GM23338 (cell line): ENCODE measurements at regions not wholly inside any gene's neighbourhood (a gene's known extent, or its start where the extent isn't known, plus 50 kb on each side); places are given as distances from the start of the nearest gene placed in this dataset.

ENCODE experiments used
- ATAC-seq: fragments of 200-7000 bp; cut with Tn5 transposase; 3 replicates; pipeline ENCODE4 v1.9.1; 2020
- DNase-seq: peaks from one replicate; pipeline ENCODE4 v3.0.0-alpha.2; 2015; ENCODE audit warnings: low spot score
- H2AFZ ChIP-seq: fragments of 200-600 bp; sonication (generic); 2 replicates; pipeline ENCODE4 v1.8.0; 2016; ENCODE audit warnings: antibody characterized with exemption, mild to moderate bottlenecking, moderate library complexity
- H3F3A ChIP-seq: fragments of 200-600 bp; sonication (generic); replicated peaks from 2 replicates; pipeline ENCODE4 v1.8.0; 2017; ENCODE audit warnings: antibody characterized with exemption, mixed run types, low read depth
- H3K27ac ChIP-seq: fragments of 200-600 bp; sonication (generic); 2 replicates; pipeline ENCODE4 v1.6.1; 2016; ENCODE audit warnings: low read depth
- H3K27me3 ChIP-seq: fragments of 200-600 bp; sonication (generic); 2 replicates; pipeline ENCODE4 v1.8.0; 2016; ENCODE audit warnings: mild to moderate bottlenecking, mixed run types, moderate library complexity; ENCODE audit not compliant: insufficient read depth
- H3K36me3 ChIP-seq: fragments of 200-600 bp; sonication (generic); 2 replicates; pipeline ENCODE4 v1.8.0; 2016; ENCODE audit warnings: mild to moderate bottlenecking; ENCODE audit not compliant: insufficient read depth
- H3K4me1 ChIP-seq: fragments of 200-600 bp; sonication (generic); 2 replicates; pipeline ENCODE4 v1.8.0; 2016; ENCODE audit warnings: mild to moderate bottlenecking, moderate library complexity; ENCODE audit not compliant: insufficient read depth
- H3K4me2 ChIP-seq: fragments of 200-600 bp; sonication (generic); 2 replicates; pipeline ENCODE4 v1.7.1; 2017; ENCODE audit warnings: mixed run types
- H3K4me3 ChIP-seq: fragments of 200-600 bp; sonication (generic); 2 replicates; pipeline ENCODE4 v1.6.1; 2016; ENCODE audit warnings: mixed run types
- H3K79me2 ChIP-seq: fragments of 200-600 bp; sonication (generic); replicated peaks from 2 replicates; pipeline ENCODE4 v1.8.0; 2017; ENCODE audit warnings: mild to moderate bottlenecking; ENCODE audit not compliant: insufficient read depth
- H3K9me2 ChIP-seq: fragments of 200-600 bp; sonication (generic); 2 replicates; pipeline ENCODE4 v1.8.0; 2017; ENCODE audit not compliant: insufficient read depth
- H4K20me1 ChIP-seq: fragments of 200-600 bp; sonication (generic); replicated peaks from 2 replicates; pipeline ENCODE4 v1.8.0; 2017; ENCODE audit warnings: mild to moderate bottlenecking; ENCODE audit not compliant: insufficient read depth
- H3K27ac Mint-ChIP-seq: 2 replicates; pipeline ENCODE4 v1.8.0; 2020; ENCODE audit warnings: inconsistent platforms, mild to moderate bottlenecking, moderate library complexity, mixed read lengths
- H3K27me3 Mint-ChIP-seq: 3 replicates; pipeline ENCODE4 v1.8.0; 2022; ENCODE audit warnings: low read depth, mild to moderate bottlenecking, moderate library complexity, mixed read lengths, inconsistent platforms; ENCODE audit not compliant: insufficient read depth, poor library complexity
- H3K36me3 Mint-ChIP-seq: 3 replicates; pipeline ENCODE4 v1.8.0; 2021; ENCODE audit warnings: low read depth, mild to moderate bottlenecking, inconsistent platforms, moderate library complexity, mixed read lengths
- H3K4me1 Mint-ChIP-seq: 3 replicates; pipeline ENCODE4 v1.8.0; 2020; ENCODE audit warnings: mild to moderate bottlenecking, inconsistent platforms, mixed read lengths
- H3K4me3 Mint-ChIP-seq: 3 replicates; pipeline ENCODE4 v1.8.0; 2021; ENCODE audit warnings: moderate library complexity, mild to moderate bottlenecking, inconsistent platforms, mixed read lengths
- H3K9me3 Mint-ChIP-seq: 3 replicates; pipeline ENCODE4 v1.8.0; 2020; ENCODE audit warnings: moderate library complexity, mild to moderate bottlenecking, inconsistent platforms, mixed read lengths
- CREB1 ChIP-seq: fragments of 250-450 bp; sonication (Bioruptor Pico); IDR thresholded peaks from 2 replicates; pipeline ENCODE4 v1.5.0; 2020; ENCODE audit warnings: low read depth, mild to moderate bottlenecking, moderate library complexity
- EZH2 ChIP-seq: fragments of 200-600 bp; sonication (generic); IDR thresholded peaks from one replicate; pipeline ENCODE4 v1.8.0; 2017; ENCODE audit warnings: antibody characterized with exemption, mild to moderate bottlenecking, low read depth; ENCODE audit not compliant: unreplicated experiment
- EZH2phosphoT487 ChIP-seq: fragments of 200-600 bp; sonication (generic); IDR thresholded peaks from one replicate; pipeline ENCODE4 v1.8.1; 2018; ENCODE audit warnings: antibody characterized with exemption; ENCODE audit not compliant: unreplicated experiment
- JUNB ChIP-seq: IDR thresholded peaks from one replicate; pipeline ENCODE4 v1.6.1; 2016; ENCODE audit warnings: antibody characterized with exemption; ENCODE audit not compliant: unreplicated experiment
- NANOG ChIP-seq: IDR thresholded peaks from 2 replicates; pipeline ENCODE4 v1.6.1; 2016; ENCODE audit warnings: antibody characterized with exemption, borderline replicate concordance
- POLR2AphosphoS5 ChIP-seq: IDR thresholded peaks from 2 replicates; pipeline ENCODE4 v1.6.1; 2016; ENCODE audit warnings: antibody characterized with exemption, low read depth
- STAT1 ChIP-seq: IDR thresholded peaks from one replicate; pipeline ENCODE4 v1.6.1; 2016; ENCODE audit warnings: antibody characterized with exemption; ENCODE audit not compliant: unreplicated experiment
- ZNF114 ChIP-seq: fragments of 250-450 bp; sonication (Bioruptor Pico); IDR thresholded peaks from 2 replicates; pipeline ENCODE4 v1.5.0; 2020; ENCODE audit warnings: mild to moderate bottlenecking, moderate library complexity
- ZNF331 ChIP-seq: fragments of 250-450 bp; sonication (Bioruptor Pico); IDR thresholded peaks from 2 replicates; pipeline ENCODE4 v1.5.0; 2020; ENCODE audit warnings: low read depth, mild to moderate bottlenecking, moderate library complexity
- TF ChIP-seq, protein P1 (sequence below): IDR thresholded peaks from one replicate; pipeline ENCODE4 v1.6.1; 2018; ENCODE audit warnings: antibody characterized with exemption; ENCODE audit not compliant: unreplicated experiment
- TF ChIP-seq, protein P2 (sequence below): IDR thresholded peaks from 2 replicates; pipeline ENCODE4 v1.6.1; 2016; ENCODE audit warnings: antibody characterized with exemption
- TF ChIP-seq, protein P3 (sequence below), 2 experiments: fragments of 200-600 bp in 1 of 2; sonication (generic) in 1 of 2; conservative IDR thresholded peaks; 2 replicates each; pipeline versions ENCODE4 v1.5.1 to v1.6.1; 2016 to 2017; ENCODE audit warnings: antibody characterized with exemption in 2 of 2, low read depth in 2 of 2, mild to moderate bottlenecking in 2 of 2, moderate library complexity in 1 of 2

DNA sequence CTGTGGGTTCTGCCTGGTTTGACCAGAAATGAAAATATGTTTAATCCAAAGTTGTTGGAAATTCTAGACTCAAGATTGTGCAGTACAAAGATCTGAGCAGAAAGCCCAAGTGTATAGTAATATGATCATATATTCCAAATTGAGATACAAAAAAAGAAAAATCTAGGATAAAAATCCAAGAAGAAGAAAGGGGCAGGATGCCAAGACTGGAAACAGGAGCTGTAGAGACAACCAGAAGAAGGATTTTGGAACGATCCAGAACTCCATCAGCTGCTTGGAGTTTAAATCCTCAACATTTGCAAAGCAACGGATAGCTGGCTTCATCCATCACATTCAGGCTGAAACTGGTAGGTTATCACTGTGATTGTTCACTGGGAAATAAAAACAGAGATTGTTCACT is 333.6 kb upstream of the UBE2E3 start:
- no peak overlapping the region for H3K27ac ChIP-seq
- no peak overlapping the region for H3K27ac Mint-ChIP-seq
- H3K36me3 Mint-ChIP-seq: no peaks in the 10 kb centered on the region

More for the DNA sequence above, 333.6 kb upstream of the UBE2E3 start:
- H3K4me1 ChIP-seq: peaks cover 6% of the 10 kb centered on the region
- Mint-ChIP-seq H3K9me3 (no peaks in the 10 kb centered on the region), H3K4me3 (no peak overlapping the region), H3K4me1 (peaks cover 8% of the 10 kb centered on the region; the same call in 2 of the 3 replicates), H3K27me3 (no peaks in the 10 kb centered on the region)
- no peaks in the 10 kb centered on the region for H4K20me1 ChIP-seq
- ATAC-seq (no peak), DNase-seq (no peak)
- H3K4me3 ChIP-seq: no peak overlapping the region
- no peaks in the 10 kb centered on the region for H3F3A ChIP-seq
- TF ChIP-seq, protein P1, sequence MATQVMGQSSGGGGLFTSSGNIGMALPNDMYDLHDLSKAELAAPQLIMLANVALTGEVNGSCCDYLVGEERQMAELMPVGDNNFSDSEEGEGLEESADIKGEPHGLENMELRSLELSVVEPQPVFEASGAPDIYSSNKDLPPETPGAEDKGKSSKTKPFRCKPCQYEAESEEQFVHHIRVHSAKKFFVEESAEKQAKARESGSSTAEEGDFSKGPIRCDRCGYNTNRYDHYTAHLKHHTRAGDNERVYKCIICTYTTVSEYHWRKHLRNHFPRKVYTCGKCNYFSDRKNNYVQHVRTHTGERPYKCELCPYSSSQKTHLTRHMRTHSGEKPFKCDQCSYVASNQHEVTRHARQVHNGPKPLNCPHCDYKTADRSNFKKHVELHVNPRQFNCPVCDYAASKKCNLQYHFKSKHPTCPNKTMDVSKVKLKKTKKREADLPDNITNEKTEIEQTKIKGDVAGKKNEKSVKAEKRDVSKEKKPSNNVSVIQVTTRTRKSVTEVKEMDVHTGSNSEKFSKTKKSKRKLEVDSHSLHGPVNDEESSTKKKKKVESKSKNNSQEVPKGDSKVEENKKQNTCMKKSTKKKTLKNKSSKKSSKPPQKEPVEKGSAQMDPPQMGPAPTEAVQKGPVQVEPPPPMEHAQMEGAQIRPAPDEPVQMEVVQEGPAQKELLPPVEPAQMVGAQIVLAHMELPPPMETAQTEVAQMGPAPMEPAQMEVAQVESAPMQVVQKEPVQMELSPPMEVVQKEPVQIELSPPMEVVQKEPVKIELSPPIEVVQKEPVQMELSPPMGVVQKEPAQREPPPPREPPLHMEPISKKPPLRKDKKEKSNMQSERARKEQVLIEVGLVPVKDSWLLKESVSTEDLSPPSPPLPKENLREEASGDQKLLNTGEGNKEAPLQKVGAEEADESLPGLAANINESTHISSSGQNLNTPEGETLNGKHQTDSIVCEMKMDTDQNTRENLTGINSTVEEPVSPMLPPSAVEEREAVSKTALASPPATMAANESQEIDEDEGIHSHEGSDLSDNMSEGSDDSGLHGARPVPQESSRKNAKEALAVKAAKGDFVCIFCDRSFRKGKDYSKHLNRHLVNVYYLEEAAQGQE: no peak
- TF ChIP-seq STAT1 (no peak), NANOG (no peak), ZNF114 (CRISPR knock-in tag) (no peak), ZNF331 (CRISPR knock-in tag) (no peak), CREB1 (no peak), EZH2 (no peak), POLR2AphosphoS5 (no peak), JUNB (no peak), EZH2phosphoT487 (no peak)
- TF ChIP-seq, protein P2, sequence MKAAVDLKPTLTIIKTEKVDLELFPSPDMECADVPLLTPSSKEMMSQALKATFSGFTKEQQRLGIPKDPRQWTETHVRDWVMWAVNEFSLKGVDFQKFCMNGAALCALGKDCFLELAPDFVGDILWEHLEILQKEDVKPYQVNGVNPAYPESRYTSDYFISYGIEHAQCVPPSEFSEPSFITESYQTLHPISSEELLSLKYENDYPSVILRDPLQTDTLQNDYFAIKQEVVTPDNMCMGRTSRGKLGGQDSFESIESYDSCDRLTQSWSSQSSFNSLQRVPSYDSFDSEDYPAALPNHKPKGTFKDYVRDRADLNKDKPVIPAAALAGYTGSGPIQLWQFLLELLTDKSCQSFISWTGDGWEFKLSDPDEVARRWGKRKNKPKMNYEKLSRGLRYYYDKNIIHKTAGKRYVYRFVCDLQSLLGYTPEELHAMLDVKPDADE: no peak
- TF ChIP-seq, protein P3, sequence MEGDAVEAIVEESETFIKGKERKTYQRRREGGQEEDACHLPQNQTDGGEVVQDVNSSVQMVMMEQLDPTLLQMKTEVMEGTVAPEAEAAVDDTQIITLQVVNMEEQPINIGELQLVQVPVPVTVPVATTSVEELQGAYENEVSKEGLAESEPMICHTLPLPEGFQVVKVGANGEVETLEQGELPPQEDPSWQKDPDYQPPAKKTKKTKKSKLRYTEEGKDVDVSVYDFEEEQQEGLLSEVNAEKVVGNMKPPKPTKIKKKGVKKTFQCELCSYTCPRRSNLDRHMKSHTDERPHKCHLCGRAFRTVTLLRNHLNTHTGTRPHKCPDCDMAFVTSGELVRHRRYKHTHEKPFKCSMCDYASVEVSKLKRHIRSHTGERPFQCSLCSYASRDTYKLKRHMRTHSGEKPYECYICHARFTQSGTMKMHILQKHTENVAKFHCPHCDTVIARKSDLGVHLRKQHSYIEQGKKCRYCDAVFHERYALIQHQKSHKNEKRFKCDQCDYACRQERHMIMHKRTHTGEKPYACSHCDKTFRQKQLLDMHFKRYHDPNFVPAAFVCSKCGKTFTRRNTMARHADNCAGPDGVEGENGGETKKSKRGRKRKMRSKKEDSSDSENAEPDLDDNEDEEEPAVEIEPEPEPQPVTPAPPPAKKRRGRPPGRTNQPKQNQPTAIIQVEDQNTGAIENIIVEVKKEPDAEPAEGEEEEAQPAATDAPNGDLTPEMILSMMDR (conservative IDR thresholded peaks at IDR 0.05; ENCODE audit: low read depth in 2 of 2): no peak
- H2AFZ ChIP-seq: no peak overlapping the region
- H3K79me2 ChIP-seq: no peaks in the 10 kb centered on the region
- no peaks in the 10 kb centered on the region for H3K36me3 ChIP-seq
- no peaks in the 10 kb centered on the region for H3K9me2 ChIP-seq
- no peak overlapping the region for H3K4me2 ChIP-seq
- H3K27me3 ChIP-seq: no peaks in the 10 kb centered on the region
